NCI-H1417 treated with DMSO at 0.1 percent for 48 hours (cell line): ENCODE measurements at regions not wholly inside any gene's neighbourhood (a gene's known extent, or its start where the extent isn't known, plus 50 kb on each side); places are given as distances from the start of the nearest gene placed in this dataset.

Experiments
- DNase-seq: peaks from one replicate; lab custom pipeline; 2025; lab: John Stamatoyannopoulos, UW

DNA sequence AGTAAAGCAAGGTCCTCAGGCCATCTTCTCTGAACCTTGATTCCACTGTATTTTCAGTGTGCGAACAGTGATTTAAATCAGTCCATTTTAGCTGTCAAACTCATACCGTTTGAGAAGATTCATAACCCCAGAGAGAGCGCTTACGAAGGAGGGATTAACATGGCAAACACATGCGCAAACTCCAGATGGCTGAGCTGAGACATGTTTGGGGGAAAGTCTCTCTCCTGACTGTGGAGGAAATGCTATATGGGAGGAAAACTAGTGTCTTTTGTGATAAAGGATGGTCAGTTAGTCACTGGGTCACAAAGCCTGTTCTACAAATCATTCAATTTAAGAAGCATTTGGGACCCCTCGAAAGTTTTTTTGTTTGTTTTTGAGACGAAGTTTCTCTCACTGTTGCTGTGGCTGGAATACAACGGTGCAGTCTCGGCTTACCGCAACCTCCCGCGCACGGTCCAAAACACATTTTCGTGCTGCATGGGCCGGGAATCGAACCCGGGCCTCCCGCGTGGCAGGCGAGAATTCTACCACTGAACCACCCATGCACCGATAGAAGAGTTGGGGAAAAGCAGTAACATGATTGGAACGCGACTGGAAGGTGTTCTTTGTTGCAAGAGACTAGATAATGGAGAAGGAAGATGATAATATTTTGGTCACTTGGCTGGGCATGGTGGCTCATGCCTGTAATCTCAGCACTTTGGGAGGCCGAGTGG lies 58.4 kb upstream of the CXADR start:
- DNase-seq, result no peak

- DNase-seq, result no peak
Measured at GRCh38 chr21:17455028-17455353, 57.9 kb upstream of the CXADR start.

- no peak for DNase-seq
Measured at GRCh38 chr21:17455451-17455850, 57.4 kb upstream of the CXADR start.

DNA sequence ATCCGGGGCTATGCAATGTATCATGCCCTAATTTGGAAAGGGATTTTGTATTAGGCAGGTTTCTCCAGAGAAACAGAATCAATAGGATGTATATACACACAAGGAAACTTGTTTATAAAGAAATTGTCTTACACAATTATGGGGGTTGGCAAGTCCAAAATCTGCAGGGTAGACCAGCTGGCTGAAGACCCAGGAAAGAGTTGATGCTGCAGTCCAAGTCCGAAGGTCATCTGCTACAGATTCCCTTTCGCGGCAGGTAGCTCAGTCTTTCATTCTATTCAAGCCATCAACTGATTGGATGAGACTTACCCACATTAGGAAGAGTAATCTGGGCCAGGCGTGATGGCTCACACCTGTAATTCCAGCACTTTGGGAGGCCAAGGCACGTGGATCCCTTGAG lies 54.6 kb upstream of the CXADR start:
- DNase-seq, result no peak

- no peak for DNase-seq
Measured at GRCh38 chr21:17460094-17460493, 52.7 kb upstream of the CXADR start.

GRCh38 chr21:17461014-17461413 lies 51.8 kb upstream of the CXADR start:
- no peak for DNase-seq

GRCh38 chr21:17461582-17461981 lies 51.3 kb upstream of the CXADR start:
- DNase-seq, result no peak

GRCh38 chr21:17462276-17462981 lies 50.4 kb upstream of the CXADR start:
- DNase-seq, result no peak
